DND-41 (cell line): ENCODE measurements at regions not wholly inside any gene's neighbourhood (a gene's known extent, or its start where the extent isn't known, plus 50 kb on each side); places are given as distances from the start of the nearest gene placed in this dataset.

Experiments
- CTCF ChIP-seq: IDR thresholded peaks from 2 replicates; pipeline ENCODE4 v1.5.1; 2012; ENCODE audit warnings: borderline replicate concordance, low read length, moderate library complexity, mild to moderate bottlenecking; ENCODE audit not compliant: poor library complexity, severe bottlenecking; ENCODE audit errors: extremely low read depth
- EZH2 ChIP-seq: IDR thresholded peaks from 3 replicates; pipeline ENCODE4 v1.6.1; 2012; ENCODE audit warnings: borderline replicate concordance, low read depth, mild to moderate bottlenecking, moderate library complexity, low read length, inconsistent platforms; ENCODE audit not compliant: severe bottlenecking

GRCh38 chr12:24749171-24749570, 199.7 kb downstream of the BCAT1 start:
- TF ChIP-seq CTCF = no peak
- no peak for TF ChIP-seq EZH2
